ENCODE measurements at regions not wholly inside any gene's neighbourhood (a gene's known extent, or its start where the extent isn't known, plus 50 kb on each side); places are given as distances from the start of the nearest gene placed in this dataset.

GRCh38 chr2:66691031-66691965 is 256.4 kb downstream of the MEIS1 start:
- DNase-seq = no peak

- no peak for DNase-seq
Observed at GRCh38 chr2:66692521-66693054, 257.7 kb downstream of the MEIS1 start.

GRCh38 chr2:66693076-66693965 is 258.4 kb downstream of the MEIS1 start:
- no peak for DNase-seq

GRCh38 chr2:66694087-66694860 is 259.3 kb downstream of the MEIS1 start:
- DNase-seq = no peak

GRCh38 chr2:66695226-66695735 is 260.4 kb downstream of the MEIS1 start:
- DNase-seq = no peak

- DNase-seq = no peak
Observed at GRCh38 chr2:66696374-66696773, 261.4 kb downstream of the MEIS1 start.

GRCh38 chr2:66696886-66697285 is 262.0 kb downstream of the MEIS1 start:
- DNase-seq = no peak

- no peak for DNase-seq
Observed at GRCh38 chr2:66697366-66697765, 262.4 kb downstream of the MEIS1 start.

GRCh38 chr2:66698091-66698490 is 263.2 kb downstream of the MEIS1 start:
- no peak for DNase-seq

- no peak for DNase-seq
Observed at GRCh38 chr2:66698576-66699239, 263.8 kb downstream of the MEIS1 start.

GRCh38 chr2:66699416-66699792 is 264.5 kb downstream of the MEIS1 start:
- DNase-seq = no peak

GRCh38 chr2:66699793-66700676 is 265.1 kb downstream of the MEIS1 start:
- DNase-seq = no peak

GRCh38 chr2:66700677-66701066 is 265.7 kb downstream of the MEIS1 start:
- no peak for DNase-seq

GRCh38 chr2:66701251-66701650 is 266.3 kb downstream of the MEIS1 start:
- DNase-seq = no peak

- DNase-seq = no peak
Observed at GRCh38 chr2:66701656-66702055, 266.7 kb downstream of the MEIS1 start.

GRCh38 chr2:66702301-66702700 is 267.4 kb downstream of the MEIS1 start:
- no peak for DNase-seq

- DNase-seq = no peak
Observed at GRCh38 chr2:66704786-66705185, 269.9 kb downstream of the MEIS1 start.

GRCh38 chr2:66714610-66715009 is 279.7 kb downstream of the MEIS1 start:
- no peak for DNase-seq

GRCh38 chr2:66717218-66717905 is 282.4 kb downstream of the MEIS1 start:
- no peak for DNase-seq

- no peak for DNase-seq
Observed at GRCh38 chr2:66717973-66718372, 283.0 kb downstream of the MEIS1 start.

All from activated CD4-positive, alpha-beta T cell treated with anti-CD3 and anti-CD28 coated beads, Interleukin-2, amount 50 U/mL, for 16 hours (primary cell).